T-helper 1 cell treated with Interleukin-12 subunit alpha and Interleukin-12 subunit beta and Interleukin-4 antibody, amounts not matched to agents 30 μg/mL and 1 μg/mL, for 36 hours (primary cell): ENCODE measurements at regions not wholly inside any gene's neighbourhood (a gene's known extent, or its start where the extent isn't known, plus 50 kb on each side); places are given as distances from the start of the nearest gene placed in this dataset.

ENCODE experiments used
- H3K27ac Mint-ChIP-seq: one replicate; pipeline ENCODE4 v1.8.0; 2021; ENCODE audit warnings: mild to moderate bottlenecking, mixed read lengths
- H3K27me3 Mint-ChIP-seq: one replicate; pipeline ENCODE4 v1.8.0; 2021; ENCODE audit warnings: low read depth, mixed read lengths
- H3K36me3 Mint-ChIP-seq: one replicate; pipeline ENCODE4 v1.8.0; 2021; ENCODE audit warnings: low read depth, mixed read lengths
- H3K4me1 Mint-ChIP-seq: one replicate; pipeline ENCODE4 v1.8.0; 2021; ENCODE audit warnings: low read depth, mixed read lengths
- H3K4me3 Mint-ChIP-seq: one replicate; pipeline ENCODE4 v1.8.0; 2021; ENCODE audit warnings: mild to moderate bottlenecking, moderate library complexity, mixed read lengths
- H3K9me3 Mint-ChIP-seq: one replicate; pipeline ENCODE4 v1.8.0; 2021; ENCODE audit warnings: mixed read lengths

DNA sequence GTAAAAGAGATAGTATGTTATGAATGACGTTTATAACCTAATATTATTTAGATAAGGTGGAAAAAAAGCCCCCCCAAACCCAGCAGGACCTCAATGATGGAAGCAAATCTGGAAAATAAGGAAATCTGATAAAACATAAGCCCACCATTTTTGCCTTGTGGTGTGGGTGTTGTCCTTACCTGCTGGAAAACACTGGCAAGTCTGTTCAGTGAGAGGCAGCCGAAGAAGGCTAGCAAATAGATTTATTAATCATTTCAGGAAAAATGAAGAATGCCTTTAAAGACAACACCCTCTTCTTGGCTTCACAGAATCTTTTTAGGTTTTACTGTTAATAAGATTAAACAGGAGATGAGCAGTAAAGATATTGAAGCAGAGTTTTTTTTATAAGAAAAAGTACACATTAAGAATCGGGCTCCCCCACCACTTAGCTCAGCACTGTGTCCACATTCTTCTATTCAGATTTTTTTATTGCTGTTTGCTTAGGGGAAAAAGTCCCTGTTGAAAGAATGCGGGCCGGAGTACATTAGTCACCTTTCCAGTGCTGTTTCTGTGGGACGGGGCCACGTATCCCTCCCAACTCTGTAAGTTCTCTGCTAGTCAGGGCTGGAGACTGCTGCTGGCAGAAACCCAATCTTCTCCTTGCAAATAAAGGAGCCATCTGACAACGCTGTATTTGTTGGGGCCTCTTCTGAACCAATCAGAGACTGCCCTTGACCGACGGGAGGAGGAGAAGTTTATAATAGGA is 104.1 kb downstream of the EVX1 start:
- Mint-ChIP-seq H3K9me3 (no peaks in the 10 kb centered on the region), H3K36me3 (no peaks in the 10 kb centered on the region), H3K27ac (no peak overlapping the region), H3K4me1 (no peaks in the 10 kb centered on the region), H3K27me3 (peaks cover 6% of the 10 kb centered on the region), H3K4me3 (no peak overlapping the region)

DNA sequence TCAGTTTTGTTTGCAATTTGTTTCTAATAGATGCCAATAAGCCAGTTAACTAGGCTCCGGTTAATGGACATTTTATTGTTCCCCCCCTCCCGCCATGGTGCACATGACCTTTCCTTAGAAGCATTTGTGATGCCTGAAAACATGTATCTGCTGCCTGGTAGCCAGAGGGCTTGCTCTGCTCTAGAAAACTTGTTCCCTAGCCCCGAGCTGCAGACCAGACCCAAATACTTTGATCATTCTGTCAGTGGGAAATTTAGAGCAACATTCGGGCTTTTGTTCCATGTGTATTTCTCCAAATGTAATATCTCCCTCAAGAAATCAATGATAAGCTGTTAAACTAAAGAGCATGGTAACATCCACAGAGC is 104.7 kb downstream of the EVX1 start:
- H3K36me3 Mint-ChIP-seq: no peaks in the 10 kb centered on the region
- peaks cover 6% of the 10 kb centered on the region for H3K27me3 Mint-ChIP-seq
- H3K9me3 Mint-ChIP-seq: no peaks in the 10 kb centered on the region
- H3K27ac Mint-ChIP-seq: no peak overlapping the region
- H3K4me1 Mint-ChIP-seq: no peaks in the 10 kb centered on the region
- H3K4me3 Mint-ChIP-seq: no peak overlapping the region

DNA sequence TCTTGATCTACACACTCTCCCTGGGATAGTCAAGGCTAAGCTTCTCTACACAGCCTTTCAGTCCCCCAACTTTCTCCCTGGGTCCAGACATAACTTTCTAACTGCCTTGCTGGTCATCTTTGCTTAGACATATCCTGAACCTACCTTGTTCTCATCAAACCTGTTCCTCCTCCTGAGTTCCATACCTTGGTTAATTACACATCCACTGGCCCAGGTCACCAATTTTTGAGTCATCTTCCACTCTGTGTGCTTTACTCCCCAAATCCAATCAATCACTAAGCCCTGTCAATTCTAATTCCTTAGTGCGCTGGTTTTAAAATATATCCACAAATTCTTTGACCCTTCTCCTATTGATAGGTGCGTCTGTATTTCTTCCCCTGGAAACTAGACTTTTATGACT is 107.0 kb downstream of the EVX1 start:
- Mint-ChIP-seq H3K27ac (no peak overlapping the region), H3K9me3 (no peaks in the 10 kb centered on the region), H3K27me3 (peaks cover 3% of the 10 kb centered on the region), H3K4me3 (no peak overlapping the region), H3K4me1 (no peaks in the 10 kb centered on the region), H3K36me3 (no peaks in the 10 kb centered on the region)

DNA sequence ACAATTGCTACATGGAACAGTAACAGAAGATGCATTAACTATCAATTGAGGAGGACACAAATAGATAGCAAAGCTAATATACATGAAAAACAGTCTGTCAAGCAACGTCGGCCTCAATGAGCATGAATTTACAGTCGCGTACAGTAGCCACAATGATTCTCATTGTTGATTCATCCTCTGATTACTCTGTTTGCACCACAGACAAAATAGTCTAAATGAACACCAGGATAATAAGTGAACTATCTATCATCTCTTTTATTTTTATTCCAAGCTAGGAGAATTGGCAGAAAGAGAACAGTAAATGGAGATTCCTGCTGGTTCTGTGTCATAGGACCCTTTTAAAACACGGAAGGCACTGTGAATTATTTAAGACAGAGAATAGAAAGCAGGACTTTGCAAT is 108.5 kb downstream of the EVX1 start:
- no peaks in the 10 kb centered on the region for H3K4me1 Mint-ChIP-seq
- no peaks in the 10 kb centered on the region for H3K36me3 Mint-ChIP-seq
- H3K4me3 Mint-ChIP-seq: no peak overlapping the region
- H3K9me3 Mint-ChIP-seq: no peaks in the 10 kb centered on the region
- peaks cover 3% of the 10 kb centered on the region for H3K27me3 Mint-ChIP-seq
- no peak overlapping the region for H3K27ac Mint-ChIP-seq

DNA sequence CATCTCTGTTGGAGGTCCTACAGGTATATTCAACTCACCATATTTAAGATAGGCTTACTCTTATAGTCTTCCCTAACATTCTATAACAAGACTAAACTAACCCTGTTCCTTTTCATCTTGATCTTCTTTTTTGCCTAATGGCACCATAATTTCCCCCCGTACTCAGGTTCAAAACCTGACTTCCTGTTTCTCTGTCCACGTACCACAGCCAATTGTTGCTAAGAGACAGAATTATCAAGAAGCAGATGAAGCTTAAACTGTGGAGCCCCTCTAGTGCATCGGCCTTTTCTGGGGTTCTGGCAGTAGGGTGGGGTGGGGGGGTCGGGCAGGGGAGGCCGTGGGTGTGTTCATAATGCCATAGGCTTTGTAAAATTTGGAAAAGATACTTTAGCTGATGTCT is 109.2 kb downstream of the EVX1 start:
- Mint-ChIP-seq H3K27me3 (peaks cover 3% of the 10 kb centered on the region), H3K4me3 (no peak overlapping the region), H3K36me3 (no peaks in the 10 kb centered on the region), H3K9me3 (no peaks in the 10 kb centered on the region), H3K4me1 (no peaks in the 10 kb centered on the region), H3K27ac (no peak overlapping the region)

DNA sequence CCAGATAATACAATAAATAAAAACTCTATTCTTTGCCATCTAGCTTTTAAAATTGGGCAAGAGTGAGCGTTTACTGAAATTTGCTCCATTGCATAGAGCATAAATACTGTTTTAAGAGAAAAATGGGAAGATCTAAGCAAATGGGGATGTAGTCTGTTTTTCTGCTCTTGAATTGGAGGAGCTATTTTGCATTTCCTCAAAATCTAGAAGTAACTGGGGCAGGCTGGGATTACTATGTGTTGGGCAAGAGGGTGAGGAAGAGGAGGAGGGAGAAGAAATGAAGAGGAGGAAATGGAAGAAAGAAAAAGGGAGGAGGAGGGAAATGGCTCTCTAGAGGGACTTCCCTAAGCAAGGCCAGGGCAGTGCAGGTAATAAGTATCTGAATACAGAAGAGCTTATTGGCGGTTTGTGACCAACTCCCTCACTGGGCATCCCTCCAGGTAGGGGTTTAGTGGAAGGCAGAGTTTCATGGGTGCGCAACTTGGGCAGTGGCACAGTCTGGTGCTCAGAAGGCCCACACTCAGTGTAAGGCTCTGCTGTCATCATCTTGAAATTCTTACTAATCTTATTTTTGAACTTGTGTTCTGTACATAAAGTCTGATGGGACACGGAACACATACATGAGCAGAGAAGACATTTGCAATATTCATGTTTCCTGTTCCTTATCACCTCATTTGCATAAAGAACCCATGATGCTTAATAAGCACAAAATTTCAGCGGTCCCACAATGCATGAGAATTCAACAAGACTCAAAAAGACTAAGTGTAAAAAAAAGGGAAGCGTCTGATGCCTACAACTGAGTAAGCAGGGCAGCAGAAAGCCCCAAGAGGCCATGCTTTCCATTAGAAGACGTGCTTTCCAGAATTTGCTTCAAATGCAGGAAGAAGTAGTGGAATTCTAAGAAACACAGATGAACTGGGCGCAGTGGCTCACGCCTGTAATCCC is 116.9 kb downstream of the EVX1 start:
- Mint-ChIP-seq H3K27ac (no peak overlapping the region), H3K36me3 (no peaks in the 10 kb centered on the region), H3K27me3 (peaks cover 6% of the 10 kb centered on the region), H3K4me3 (no peak overlapping the region), H3K4me1 (peaks cover 3% of the 10 kb centered on the region), H3K9me3 (no peaks in the 10 kb centered on the region)

DNA sequence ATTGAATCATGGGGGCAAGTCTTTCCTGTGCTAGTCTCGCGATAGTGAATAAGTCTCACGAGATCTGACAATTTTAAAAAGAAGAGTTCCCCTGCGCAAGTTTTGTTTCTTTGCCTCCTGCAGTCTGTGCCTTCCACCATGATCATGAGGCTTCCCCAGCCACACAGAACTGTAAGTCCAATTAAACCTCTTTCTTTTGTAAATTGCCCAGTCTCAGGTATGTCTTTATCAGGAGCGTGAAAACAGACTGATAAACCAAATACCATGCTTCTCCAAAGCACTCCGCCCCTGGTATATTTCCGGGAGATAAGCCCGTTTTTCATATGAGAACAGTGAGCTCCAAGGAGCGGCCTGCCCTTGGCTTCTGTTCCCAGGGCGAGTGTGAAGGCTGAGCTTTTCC is 118.9 kb downstream of the EVX1 start:
- Mint-ChIP-seq H3K36me3 (no peaks in the 10 kb centered on the region), H3K4me1 (peaks cover 3% of the 10 kb centered on the region), H3K4me3 (no peak overlapping the region), H3K9me3 (no peaks in the 10 kb centered on the region), H3K27me3 (peaks cover 6% of the 10 kb centered on the region), H3K27ac (no peak overlapping the region)

DNA sequence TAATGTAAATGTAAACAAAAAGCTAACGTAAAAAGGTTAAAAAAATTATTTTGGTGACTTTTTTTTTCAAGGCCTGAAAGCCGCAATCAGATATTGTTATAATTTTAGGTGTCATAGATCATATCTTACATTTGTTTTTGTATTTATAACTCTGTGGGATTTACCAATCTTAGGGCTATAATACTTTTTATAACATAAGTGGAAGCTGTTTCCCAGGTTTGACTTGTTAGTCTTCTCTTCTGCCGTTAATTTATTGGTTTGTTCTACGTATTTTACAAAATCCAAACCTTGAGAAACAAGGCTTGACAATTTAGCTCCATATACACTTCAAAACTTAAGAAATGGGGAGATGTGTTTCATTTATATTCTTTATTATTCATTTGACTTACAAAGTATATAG is 119.4 kb downstream of the EVX1 start:
- no peak overlapping the region for H3K4me3 Mint-ChIP-seq
- no peaks in the 10 kb centered on the region for H3K9me3 Mint-ChIP-seq
- H3K4me1 Mint-ChIP-seq: peaks cover 3% of the 10 kb centered on the region
- H3K36me3 Mint-ChIP-seq: no peaks in the 10 kb centered on the region
- peaks cover 6% of the 10 kb centered on the region for H3K27me3 Mint-ChIP-seq
- H3K27ac Mint-ChIP-seq: no peak overlapping the region

DNA sequence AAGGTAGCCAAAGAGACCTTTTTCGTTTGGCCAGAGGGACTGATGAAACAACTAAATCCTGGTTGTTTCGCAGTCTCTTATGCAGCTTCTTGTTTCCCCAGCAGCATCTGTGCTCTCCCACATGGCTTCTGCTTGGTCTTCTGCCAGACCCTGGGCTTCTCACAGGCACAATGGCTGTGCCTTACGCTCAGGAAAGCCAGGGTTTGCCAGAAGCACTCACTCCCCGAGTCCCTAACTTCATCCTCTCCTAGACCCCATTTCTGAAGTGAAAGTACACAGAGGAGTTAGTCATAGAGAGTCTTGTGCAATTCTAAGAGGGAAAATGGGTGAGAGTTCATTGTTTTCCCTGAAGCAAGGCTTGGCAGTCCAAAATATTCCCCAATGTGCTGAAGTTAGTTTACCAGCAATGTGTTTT is 121.7 kb downstream of the EVX1 start:
- Mint-ChIP-seq H3K36me3 (no peaks in the 10 kb centered on the region), H3K27ac (no peak overlapping the region), H3K4me1 (no peaks in the 10 kb centered on the region), H3K9me3 (no peaks in the 10 kb centered on the region), H3K27me3 (no peaks in the 10 kb centered on the region), H3K4me3 (no peak overlapping the region)

DNA sequence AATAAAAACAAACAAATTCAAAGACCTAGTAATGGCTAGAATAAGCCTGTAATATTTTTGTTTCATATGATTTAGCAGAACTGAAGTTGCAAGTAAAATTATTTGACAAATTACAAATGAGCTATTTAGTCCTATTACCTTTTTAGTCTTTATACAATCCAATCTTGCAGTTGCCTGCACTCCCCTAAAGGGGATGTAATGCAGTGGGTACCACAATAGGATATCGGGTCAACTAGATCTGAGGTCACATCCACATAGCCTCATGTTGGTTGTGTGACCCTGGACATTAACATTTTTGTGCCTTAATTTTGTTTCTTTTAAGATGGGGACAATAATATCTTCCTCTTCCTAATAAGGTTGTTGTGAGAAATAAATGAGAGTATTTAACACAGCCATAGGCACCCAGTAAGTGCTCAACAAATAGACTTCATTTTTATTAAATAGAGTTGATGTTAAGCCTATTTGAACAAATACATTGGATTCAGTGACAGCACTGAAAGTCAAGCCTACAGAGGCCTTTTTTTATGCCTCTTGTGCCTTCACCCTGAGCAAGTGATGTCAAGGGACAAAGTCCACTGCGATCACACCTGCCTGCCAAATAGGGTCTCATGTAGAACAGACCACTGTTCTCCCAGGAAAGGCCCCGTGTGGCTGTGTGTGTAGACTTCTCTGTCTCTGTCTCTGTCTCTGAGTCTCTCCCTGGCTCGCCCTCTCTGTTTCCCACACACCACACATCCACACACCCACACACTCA is 124.8 kb downstream of the EVX1 start:
- no peaks in the 10 kb centered on the region for H3K4me1 Mint-ChIP-seq
- H3K4me3 Mint-ChIP-seq: no peak overlapping the region
- H3K27ac Mint-ChIP-seq: no peak overlapping the region
- H3K27me3 Mint-ChIP-seq: no peaks in the 10 kb centered on the region
- no peaks in the 10 kb centered on the region for H3K9me3 Mint-ChIP-seq
- no peaks in the 10 kb centered on the region for H3K36me3 Mint-ChIP-seq

DNA sequence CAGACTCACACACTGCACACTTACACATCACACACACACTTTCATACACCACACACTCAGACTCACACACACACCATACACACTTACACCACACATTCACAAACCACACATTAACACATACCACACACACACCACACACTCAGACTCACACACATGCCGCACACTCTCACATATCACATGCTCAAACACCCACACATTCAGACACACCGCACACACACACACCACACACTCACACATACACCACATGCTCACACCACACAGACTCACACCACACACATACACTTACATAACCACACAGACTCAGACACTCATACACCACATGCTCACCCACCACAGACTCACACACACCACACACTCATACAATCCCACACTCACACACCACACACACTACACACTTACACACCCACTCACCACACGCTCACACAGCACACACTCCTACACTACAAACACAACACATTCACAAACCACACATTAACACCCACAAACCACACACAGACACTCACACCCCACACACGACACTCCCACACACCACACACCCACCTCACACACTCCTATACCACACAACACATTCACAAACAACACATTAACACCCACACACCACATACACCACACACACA is 125.4 kb downstream of the EVX1 start:
- no peaks in the 10 kb centered on the region for H3K9me3 Mint-ChIP-seq
- no peaks in the 10 kb centered on the region for H3K36me3 Mint-ChIP-seq
- H3K27ac Mint-ChIP-seq: no peak overlapping the region
- H3K4me3 Mint-ChIP-seq: no peak overlapping the region
- no peaks in the 10 kb centered on the region for H3K27me3 Mint-ChIP-seq
- H3K4me1 Mint-ChIP-seq: no peaks in the 10 kb centered on the region

DNA sequence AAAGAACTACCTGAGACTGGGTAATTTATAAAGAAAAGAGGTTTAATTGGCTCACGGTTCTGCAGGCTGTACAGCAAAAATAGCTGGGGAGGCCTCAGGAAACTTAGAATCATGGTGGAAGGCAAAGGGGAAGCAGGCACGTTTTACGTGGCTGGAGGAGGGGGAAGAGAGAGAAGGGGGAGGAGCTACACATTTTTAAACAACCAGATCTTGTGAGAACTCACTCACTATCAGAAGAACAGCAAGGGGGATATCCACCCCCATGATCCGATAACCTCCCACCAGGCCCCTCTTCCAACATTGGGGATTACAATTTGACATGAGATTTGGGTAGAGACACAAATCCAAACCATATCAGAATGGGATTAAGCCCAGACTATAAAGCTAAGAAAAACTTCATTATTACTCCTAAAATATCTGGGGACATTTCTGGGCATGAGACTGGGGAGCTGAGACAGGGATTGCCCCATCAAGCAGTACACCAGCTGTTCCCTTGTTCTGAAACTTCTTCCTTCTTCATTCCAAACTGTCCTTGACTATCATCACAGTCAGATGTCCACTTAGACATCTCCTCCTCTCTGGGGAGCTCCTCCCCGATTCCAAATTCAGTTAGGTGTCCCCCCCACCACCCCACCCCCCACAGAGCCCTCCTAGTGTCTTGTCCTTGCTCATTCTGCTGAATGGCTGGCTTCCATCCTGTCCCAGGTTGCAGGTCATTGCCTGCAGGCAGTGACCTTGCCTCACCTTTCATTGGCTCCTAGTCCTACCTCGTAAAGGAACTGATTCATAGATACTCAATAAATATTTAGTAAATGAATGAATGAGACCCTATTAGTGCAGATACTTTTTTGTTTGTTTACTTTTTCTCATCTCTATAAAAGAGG is 132.6 kb downstream of the EVX1 start:
- Mint-ChIP-seq H3K27me3 (peaks cover 9% of the 10 kb centered on the region), H3K36me3 (no peaks in the 10 kb centered on the region), H3K27ac (no peak overlapping the region), H3K4me1 (no peaks in the 10 kb centered on the region), H3K9me3 (no peaks in the 10 kb centered on the region), H3K4me3 (no peak overlapping the region)

DNA sequence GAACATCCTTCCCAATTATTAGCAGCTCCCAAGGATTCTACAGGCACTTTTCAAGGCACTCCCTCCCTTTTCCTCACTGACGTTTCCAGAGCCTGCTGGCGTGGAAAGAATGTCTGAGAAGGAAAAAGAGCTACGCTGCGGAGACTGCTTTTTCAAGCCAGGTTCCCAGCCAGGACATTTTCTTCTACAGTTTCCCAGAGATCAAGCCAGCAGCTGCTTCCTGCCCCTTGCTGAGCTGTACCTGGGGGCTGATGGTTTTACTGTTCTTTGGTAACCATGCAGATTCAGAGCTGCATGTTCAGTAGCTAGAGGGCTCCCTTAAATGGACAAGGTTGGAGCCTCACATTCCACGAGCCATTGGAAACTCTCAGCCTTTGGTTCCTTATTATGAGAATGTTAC is 133.4 kb downstream of the EVX1 start:
- Mint-ChIP-seq H3K27ac (no peak overlapping the region), H3K27me3 (peaks cover 9% of the 10 kb centered on the region), H3K4me3 (no peak overlapping the region), H3K4me1 (no peaks in the 10 kb centered on the region), H3K9me3 (no peaks in the 10 kb centered on the region), H3K36me3 (no peaks in the 10 kb centered on the region)

DNA sequence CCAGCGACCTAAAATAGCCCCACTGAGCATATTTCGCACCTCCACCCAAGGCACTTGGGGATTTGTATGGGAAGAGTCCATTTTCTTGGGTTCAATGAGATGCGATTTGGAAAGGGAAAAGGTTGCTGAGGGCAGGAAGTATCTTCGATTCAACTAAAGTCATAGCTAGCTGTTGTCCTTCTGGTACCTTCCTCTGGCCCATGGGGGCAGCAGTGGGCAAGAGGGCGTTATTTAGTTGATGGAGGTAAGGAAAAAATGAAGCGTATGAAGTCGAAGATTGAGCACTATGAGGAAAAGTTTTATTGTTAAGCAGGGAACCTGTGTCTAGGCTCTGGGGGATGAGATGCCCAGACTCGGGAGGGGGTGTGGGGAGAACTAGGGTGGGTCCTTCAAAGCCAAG is 135.4 kb downstream of the EVX1 start:
- Mint-ChIP-seq H3K27ac (no peak overlapping the region), H3K4me3 (no peak overlapping the region), H3K36me3 (no peaks in the 10 kb centered on the region), H3K4me1 (no peaks in the 10 kb centered on the region), H3K9me3 (no peaks in the 10 kb centered on the region), H3K27me3 (peaks cover 9% of the 10 kb centered on the region)
